ENCODE measurements at regions not wholly inside any gene's neighbourhood (a gene's known extent, or its start where the extent isn't known, plus 50 kb on each side); places are given as distances from the start of the nearest gene placed in this dataset.

GRCh38 chr10:29714096-29714874 lies 79.5 kb upstream of the SVIL start:
- DNase-seq: no peak
- H3K9me3 ChIP-seq: no peaks in the 10 kb centered on the region
- intact Hi-C loops (cut with DNase I; ENCODE audit: low total_unique reads) (no loop called here), in situ Hi-C loops (cut with MboI; ENCODE audit: low pct_ligation_motif_present in 1 of 4, low pct_unique_long_range_greater_than_20kb in 1 of 4, low sequenced_read_pairs in 3 of 4) (no loop called here)
- TF ChIP-seq POLR2AphosphoS5 (IDR thresholded peaks at IDR 0.05) (no peak), EP300 (IDR thresholded peaks at IDR 0.05; ENCODE audit: low read depth) (no peak), POLR2A (IDR thresholded peaks at IDR 0.05) (no peak), CTCF (IDR thresholded peaks at IDR 0.05) (no peak)
- 79 to 91% methylated on average over 9 of the region's 9 CpGs for WGBS, 2 donors (ENCODE audit: low coverage in 1 of 2)
- peaks cover 0 to 27% (median 24%) of the 10 kb centered on the region in 4 donors for H3K4me1 ChIP-seq
- H3K27me3 ChIP-seq: no peaks in the 10 kb centered on the region
- H3K4me3 ChIP-seq: no peak overlapping the region
- H3K27ac ChIP-seq: peak overlapping the region in 2 of 4 donors; percentile 26 to 29
- no peaks in the 10 kb centered on the region for H3K36me3 ChIP-seq

- 71 to 78% methylated on average over 2 of the region's 2 CpGs for WGBS, 2 donors (ENCODE audit: low coverage in 1 of 2)
These were observed 78.7 kb upstream of the SVIL start for GRCh38 chr10:29713450-29713849.

GRCh38 chr10:29712108-29712507 lies 77.3 kb upstream of the SVIL start:
- Histone ChIP-seq H3K4me3 (no peak overlapping the region), H3K27me3 (no peaks in the 10 kb centered on the region), H3K27ac (peak overlapping the region in 2 of 4 donors; percentile 52 to 56), H3K9me3 (no peaks in the 10 kb centered on the region), H3K36me3 (peaks cover 0 to 4% (median 0%) of the 10 kb centered on the region in 4 donors), H3K4me1 (peaks cover 0 to 27% (median 24%) of the 10 kb centered on the region in 4 donors)
- intact Hi-C loops (cut with DNase I; ENCODE audit: low total_unique reads) (no loop called here), in situ Hi-C loops (cut with MboI; ENCODE audit: low pct_ligation_motif_present in 1 of 4, low pct_unique_long_range_greater_than_20kb in 1 of 4, low sequenced_read_pairs in 3 of 4) (no loop called here)
- TF ChIP-seq CTCF (IDR thresholded peaks at IDR 0.05) (no peak), POLR2A (IDR thresholded peaks at IDR 0.05) (no peak), EP300 (IDR thresholded peaks at IDR 0.05; ENCODE audit: low read depth) (no peak), POLR2AphosphoS5 (IDR thresholded peaks at IDR 0.05) (no peak)
- DNase-seq: no peak
- WGBS, 2 donors (ENCODE audit: low coverage in 1 of 2): 60 to 77% methylated on average over 2 to 7 of the region's 7 CpGs

More at GRCh38 chr10:29713450-29713849, 78.7 kb upstream of the SVIL start:
- in situ Hi-C loops (cut with MboI; ENCODE audit: low pct_ligation_motif_present in 1 of 4, low pct_unique_long_range_greater_than_20kb in 1 of 4, low sequenced_read_pairs in 3 of 4): no loop called here
- DNase-seq: no peak
- no peak overlapping the region for H3K4me3 ChIP-seq
- intact Hi-C loops (cut with DNase I; ENCODE audit: low total_unique reads): no loop called here
- no peaks in the 10 kb centered on the region for H3K9me3 ChIP-seq
- peak overlapping the region in 2 of 4 donors; percentile 3 to 29 for H3K27ac ChIP-seq
- peaks cover 0 to 27% (median 24%) of the 10 kb centered on the region in 4 donors for H3K4me1 ChIP-seq
- H3K27me3 ChIP-seq: no peaks in the 10 kb centered on the region
- peaks cover 0 to 2% (median 0%) of the 10 kb centered on the region in 4 donors for H3K36me3 ChIP-seq
- TF ChIP-seq EP300 (IDR thresholded peaks at IDR 0.05; ENCODE audit: low read depth) (no peak), POLR2A (IDR thresholded peaks at IDR 0.05) (no peak), POLR2AphosphoS5 (IDR thresholded peaks at IDR 0.05) (no peak), CTCF (IDR thresholded peaks at IDR 0.05) (no peak)

GRCh38 chr10:29710128-29710527 lies 75.4 kb upstream of the SVIL start:
- no peaks in the 10 kb centered on the region for H3K9me3 ChIP-seq
- H3K36me3 ChIP-seq: peaks cover 0 to 4% (median 0%) of the 10 kb centered on the region in 4 donors
- WGBS, 2 donors (ENCODE audit: low coverage in 1 of 2): 60 to 63% methylated on average over 4 to 8 of the region's 8 CpGs
- H3K4me3 ChIP-seq: no peak overlapping the region
- H3K27ac ChIP-seq: peak overlapping the region in 1 of 4 donors; percentile 13
- H3K27me3 ChIP-seq: no peaks in the 10 kb centered on the region
- intact Hi-C loops (cut with DNase I; ENCODE audit: low total_unique reads) (no loop called here), in situ Hi-C loops (cut with MboI; ENCODE audit: low pct_ligation_motif_present in 1 of 4, low pct_unique_long_range_greater_than_20kb in 1 of 4, low sequenced_read_pairs in 3 of 4) (no loop called here)
- TF ChIP-seq POLR2A (IDR thresholded peaks at IDR 0.05) (no peak), EP300 (IDR thresholded peaks at IDR 0.05; ENCODE audit: low read depth) (no peak), POLR2AphosphoS5 (IDR thresholded peaks at IDR 0.05) (no peak), CTCF (IDR thresholded peaks at IDR 0.05) (no peak)
- DNase-seq: no peak
- peaks cover 0 to 26% (median 23%) of the 10 kb centered on the region in 4 donors for H3K4me1 ChIP-seq
